ENCODE measurements at regions not wholly inside any gene's neighbourhood (a gene's known extent, or its start where the extent isn't known, plus 50 kb on each side); places are given as distances from the start of the nearest gene placed in this dataset.
"Not testable (repeated sequence)": the region's sequence is repeated elsewhere in the genome, so short reads cannot be mapped to it uniquely, and the experiment has no call there.

DNA sequence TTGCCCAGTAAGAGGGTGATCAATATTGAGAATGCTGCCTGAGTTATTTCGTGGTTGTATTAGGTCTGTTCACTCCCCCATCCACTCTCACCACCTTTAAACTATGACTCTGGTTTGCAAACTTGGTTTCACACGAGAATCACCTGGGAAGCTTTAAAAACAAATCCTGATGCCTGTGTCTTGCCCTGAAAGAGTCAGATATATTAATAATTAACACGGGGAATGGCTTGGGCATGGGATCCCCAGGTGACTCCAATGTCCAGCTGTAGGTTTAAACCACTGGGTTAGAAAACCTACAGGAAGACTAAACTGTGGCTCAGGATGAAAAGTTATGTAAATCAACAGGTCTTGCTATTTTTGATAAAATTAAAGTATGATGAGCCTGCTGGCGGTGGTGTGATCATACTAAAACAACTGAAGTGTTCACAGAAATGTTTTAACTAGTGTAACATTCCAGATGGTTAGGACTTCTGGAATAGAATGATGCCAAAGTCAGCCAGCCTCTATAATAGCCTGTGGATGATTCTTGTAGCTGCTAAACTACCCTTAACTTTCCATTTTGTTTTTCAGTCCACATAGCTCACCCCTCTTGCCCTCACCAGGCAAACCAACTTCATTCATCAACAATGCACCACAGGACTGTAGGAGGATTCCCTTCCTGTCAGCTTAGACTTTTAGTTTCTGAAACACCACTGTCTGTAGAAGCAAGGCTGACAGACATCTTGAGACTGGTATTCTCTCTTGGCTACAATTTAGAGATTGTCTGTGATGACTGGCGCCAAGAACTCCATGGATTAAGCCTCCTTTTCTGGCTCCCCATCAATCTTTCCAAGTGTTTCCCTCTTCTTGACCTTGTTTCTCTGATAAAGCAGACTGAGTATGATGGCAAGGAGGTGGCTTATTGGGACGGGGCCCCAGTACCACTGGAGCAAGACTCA lies 119.1 kb upstream of the ADAMTS9 start:
- DNase-seq (ENCODE audit: low spot score), result no peak

DNA sequence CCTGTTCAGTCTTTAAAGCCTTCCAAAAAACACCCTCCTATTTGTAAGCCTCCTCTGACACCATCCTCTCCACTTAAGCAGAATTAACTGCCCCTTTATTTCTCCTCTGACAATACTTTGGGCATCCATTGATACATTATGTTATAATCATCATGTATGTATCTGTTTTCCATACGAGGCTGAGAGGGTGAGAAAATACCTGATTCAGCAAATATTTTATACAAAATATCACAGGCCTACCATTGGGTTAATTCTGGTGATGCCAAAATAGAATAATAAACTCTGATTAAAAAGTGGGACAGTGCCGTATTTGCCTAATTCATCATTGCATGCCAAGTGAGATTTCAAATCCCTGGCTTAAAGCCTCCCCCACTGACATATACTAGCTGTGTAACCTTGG lies 118.2 kb upstream of the ADAMTS9 start:
- no peak for DNase-seq (ENCODE audit: low spot score)

DNA sequence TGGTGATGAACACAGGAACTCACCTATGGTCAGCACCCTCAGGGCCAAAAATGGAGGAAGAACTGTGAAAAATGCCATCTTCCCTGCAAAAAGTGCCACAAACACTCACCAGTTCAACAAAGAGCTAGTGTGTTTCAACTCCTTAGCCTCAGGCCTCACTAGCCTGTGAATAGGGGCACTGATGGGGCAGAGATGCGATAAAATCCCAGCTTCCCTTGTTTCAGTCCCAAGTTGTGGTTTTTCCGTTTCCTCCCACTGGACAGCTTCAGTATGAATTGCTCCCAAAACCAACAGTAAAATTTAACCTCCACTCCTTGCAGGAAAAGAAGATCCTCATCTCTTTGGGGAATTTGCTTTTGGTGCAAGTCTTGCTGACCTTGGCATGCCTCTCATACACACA lies 117.4 kb upstream of the ADAMTS9 start:
- DNase-seq (ENCODE audit: low spot score), result no peak

- no peak for DNase-seq (ENCODE audit: low spot score)
Measured at GRCh38 chr3:64803469-64803868, 115.7 kb upstream of the ADAMTS9 start.

DNA sequence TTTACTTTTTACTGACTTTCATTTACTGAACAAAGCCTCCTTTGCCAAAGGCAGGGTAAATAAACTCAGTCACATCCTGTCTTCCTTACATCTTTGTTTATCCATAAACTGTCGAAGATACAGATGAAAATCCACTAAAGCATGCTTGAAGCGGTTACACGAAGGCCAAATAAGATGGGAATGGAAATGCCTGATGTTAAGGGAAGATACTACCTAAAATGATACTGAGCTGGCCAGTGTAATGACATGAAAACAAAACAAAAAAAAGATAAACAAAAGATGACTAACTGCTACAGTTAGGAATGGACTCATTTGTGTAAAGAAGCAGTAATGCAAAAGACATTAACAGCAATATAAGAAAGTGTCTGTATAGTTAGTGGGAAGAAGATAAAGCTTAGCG lies 114.7 kb upstream of the ADAMTS9 start:
- no peak for DNase-seq (ENCODE audit: low spot score)

- DNase-seq (ENCODE audit: low spot score), result no peak
Measured at GRCh38 chr3:64801856-64802255, 114.1 kb upstream of the ADAMTS9 start.

DNA sequence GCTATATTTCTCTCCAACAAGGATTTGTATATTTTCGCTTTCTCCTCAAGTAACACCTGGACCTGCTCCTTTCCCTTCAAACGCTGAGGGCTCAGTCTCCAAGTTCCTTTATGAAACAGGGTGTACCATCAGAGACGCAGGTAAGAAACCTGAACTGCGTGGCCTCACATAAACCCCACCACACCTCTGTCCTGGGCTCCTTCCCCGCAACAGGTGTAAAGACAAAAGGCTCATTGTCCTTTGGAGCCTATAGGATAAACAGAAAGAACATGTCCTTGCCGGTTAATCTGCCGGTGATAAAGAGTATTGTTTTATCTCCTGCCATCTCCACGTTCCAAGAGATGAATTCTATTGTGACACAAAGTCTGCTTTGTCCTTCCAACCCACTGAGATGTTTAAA lies 111.8 kb upstream of the ADAMTS9 start:
- no peak for DNase-seq (ENCODE audit: low spot score)

GRCh38 chr3:64798316-64798715 lies 110.5 kb upstream of the ADAMTS9 start:
- no peak for DNase-seq (ENCODE audit: low spot score)

DNA sequence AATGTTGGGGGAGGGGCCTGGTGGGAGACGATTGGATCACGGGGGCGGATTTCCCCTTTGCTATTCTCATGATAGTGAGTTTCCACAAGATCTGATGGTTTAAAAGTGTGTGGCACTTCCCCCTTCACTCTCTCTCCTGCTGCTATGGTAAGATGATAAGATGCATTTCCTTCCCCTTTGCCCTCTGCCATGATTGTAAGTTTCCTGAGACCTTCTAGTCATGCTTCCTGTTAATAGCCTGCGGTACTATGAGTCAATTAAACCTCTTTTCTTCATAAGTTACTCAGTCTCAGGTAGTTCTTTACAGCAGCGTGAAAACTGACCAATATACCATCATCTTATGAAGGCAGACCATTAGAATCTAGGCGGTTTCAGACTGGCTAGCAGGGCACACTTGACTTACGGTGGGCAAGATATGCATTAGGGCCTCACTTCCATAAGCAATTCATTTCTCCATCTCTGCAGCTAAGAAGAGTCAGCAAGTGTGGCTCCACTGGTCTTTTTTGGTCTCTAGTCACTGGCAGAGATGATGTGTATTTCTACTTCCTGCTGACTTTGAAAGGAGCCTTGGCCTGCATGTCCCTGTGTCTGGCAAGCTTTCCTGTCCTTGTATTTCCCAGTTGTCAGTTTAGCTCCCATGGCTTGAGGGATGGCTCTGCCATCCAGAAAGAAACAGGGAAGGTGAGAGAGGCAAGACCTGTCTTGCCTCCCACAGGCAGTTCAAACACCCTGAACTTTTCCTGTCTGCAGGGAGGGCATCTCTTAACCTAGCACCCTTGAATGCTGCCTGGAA lies 109.0 kb upstream of the ADAMTS9 start:
- DNase-seq (ENCODE audit: low spot score), result no peak

DNA sequence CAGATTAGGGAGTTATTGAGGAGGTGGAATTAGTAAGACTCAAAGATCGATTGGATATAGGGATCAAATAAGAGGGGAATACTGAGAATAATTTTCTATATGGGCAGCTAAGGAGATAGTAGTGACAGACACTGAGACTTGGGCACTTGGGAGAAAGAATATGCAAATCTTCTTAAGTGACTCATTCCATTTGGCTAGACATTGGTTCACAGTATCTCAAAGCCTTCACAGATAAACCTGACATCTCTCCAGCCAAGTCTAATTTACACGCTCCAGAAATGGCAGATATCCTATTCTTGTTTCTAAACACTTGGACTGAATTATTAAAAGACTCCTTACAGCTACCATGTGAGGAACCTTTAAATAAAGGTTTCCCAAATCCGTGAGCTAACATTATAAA lies 104.6 kb upstream of the ADAMTS9 start:
- DNase-seq (ENCODE audit: low spot score), result no peak

- DNase-seq (ENCODE audit: low spot score), result no peak
Measured at GRCh38 chr3:64789111-64789510, 101.3 kb upstream of the ADAMTS9 start.

DNA sequence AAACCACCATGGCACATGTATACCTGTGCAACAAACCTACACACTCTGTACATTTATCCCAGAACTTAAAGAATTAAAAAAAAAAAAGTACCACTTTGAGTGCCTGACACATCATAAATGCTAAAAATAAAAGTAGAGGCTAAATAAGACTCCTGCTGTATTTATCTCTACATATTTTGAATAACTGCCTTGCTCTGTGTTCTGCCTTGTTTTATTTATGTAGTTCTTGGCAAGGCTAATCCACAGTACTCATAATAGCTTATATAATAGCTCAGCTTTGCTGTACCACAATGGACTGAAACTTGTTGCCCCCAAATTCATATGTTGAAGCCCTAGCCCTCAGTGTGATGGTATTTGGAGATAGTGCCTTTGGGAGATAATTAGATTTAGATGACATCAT lies 95.4 kb upstream of the ADAMTS9 start:
- no peak for DNase-seq (ENCODE audit: low spot score)

DNA sequence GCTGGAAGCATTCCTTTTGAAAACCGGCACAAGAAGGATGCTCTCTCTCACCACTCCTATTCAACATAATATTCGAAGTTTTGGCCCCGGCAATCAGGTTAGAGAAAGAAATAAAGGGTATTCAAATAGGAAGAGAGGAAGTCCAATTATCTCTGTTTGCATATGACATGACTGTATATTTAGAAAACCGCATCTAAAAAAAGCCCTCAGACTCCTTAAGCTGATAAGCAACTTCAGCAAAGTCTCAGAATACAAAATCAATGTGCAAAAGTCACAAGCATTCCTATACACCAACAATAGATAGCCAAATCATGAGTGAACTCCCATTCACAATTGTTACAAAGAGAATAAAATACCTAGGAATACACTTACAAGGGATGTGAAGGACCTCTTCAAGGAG lies 93.1 kb upstream of the ADAMTS9 start:
- DNase-seq (ENCODE audit: low spot score), result not testable (repeated sequence)

DNA sequence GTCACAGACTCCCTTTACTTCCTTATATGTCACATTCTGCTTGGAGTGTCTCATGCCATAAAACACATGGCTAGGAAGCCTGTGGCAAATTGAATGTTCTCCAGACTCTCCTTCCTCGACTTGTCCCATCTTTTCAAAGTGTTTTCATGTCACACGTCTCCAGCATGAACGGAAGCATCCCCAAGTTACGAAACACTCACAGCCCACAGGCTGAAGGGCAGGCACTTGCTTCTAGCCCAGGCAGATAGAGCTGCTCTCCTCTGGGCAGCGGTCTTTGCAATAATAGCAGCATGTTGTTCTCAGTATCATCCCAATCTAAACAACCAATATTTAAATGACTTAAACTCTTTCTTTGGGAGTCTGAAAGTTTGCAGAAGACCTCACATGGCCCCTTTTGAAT lies 85.3 kb upstream of the ADAMTS9 start:
- DNase-seq (ENCODE audit: low spot score), result no peak

GRCh38 chr3:64766440-64766839 lies 78.6 kb upstream of the ADAMTS9 start:
- no peak for DNase-seq (ENCODE audit: low spot score)

GRCh38 chr3:64765947-64766346 lies 78.1 kb upstream of the ADAMTS9 start:
- DNase-seq (ENCODE audit: low spot score), result no peak

GRCh38 chr3:64764386-64764929 lies 76.7 kb upstream of the ADAMTS9 start:
- no peak for DNase-seq (ENCODE audit: low spot score)

DNA sequence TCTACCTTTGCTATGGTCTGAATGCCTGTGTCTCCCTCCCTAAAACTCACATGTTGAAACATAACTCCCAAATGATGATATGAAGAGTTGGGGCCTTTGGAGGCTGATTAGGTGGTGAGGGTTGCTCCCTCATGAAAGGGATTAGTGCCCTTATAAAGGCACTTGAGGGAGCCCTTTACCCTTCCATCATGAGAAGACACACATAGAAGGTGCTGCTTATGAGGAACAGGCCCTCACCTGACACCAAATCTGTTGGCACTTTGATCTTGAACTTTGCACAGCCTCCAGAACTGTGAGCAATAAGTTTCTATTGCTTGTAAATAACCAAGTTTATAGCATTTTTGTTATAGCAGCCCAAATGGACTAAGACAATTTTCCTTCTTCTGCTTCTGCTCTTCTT lies 76.2 kb upstream of the ADAMTS9 start:
- DNase-seq (ENCODE audit: low spot score), result no peak

DNA sequence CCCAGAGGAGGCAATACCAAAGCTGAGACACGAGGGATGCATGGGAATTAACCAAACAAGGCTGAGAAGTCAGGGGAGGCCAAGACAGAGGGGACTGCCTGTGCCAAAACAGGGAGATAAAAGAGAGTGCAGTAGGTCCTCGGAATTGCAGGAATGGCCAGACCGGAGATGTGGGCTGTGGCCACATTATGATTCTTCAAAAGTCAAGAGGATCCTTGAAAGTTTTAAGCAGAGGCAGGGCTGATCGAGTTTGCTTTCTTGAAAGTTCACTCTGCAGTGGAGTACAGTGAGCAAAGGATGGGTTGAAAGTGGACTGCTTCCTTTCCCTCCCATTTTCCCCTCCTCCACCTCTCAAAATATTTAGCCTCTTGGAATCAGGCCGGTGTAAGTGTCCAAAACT lies 73.9 kb upstream of the ADAMTS9 start:
- DNase-seq (ENCODE audit: low spot score), result no peak

DNA sequence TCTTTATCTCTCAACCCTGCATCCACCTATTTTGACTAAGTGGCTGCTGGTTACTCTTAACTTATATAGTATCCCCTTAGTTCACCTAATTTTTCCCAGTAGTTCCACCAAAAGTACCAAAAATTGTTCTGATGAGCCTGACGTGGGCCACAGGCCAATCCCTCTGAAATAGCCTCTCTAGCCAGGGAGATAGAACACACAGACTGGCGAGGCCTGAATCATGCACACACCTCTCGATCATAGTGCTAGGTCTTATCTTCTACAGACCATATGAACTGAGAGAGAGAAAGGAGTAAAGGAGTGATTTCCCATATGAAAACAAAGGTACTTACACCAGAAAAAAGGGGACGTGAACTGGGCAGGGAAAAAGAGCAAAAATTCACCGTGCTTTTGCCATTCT lies 72.5 kb upstream of the ADAMTS9 start:
- no peak for DNase-seq (ENCODE audit: low spot score)

GRCh38 chr3:64759811-64760210 lies 72.0 kb upstream of the ADAMTS9 start:
- no peak for DNase-seq (ENCODE audit: low spot score)

- no peak for DNase-seq (ENCODE audit: low spot score)
Measured at GRCh38 chr3:64756398-64756986, 68.7 kb upstream of the ADAMTS9 start.

All from H4 (cell line).